GM23248 (cell line): ENCODE measurements at regions not wholly inside any gene's neighbourhood (a gene's known extent, or its start where the extent isn't known, plus 50 kb on each side); places are given as distances from the start of the nearest gene placed in this dataset.
A peak's percentile ranks its signal among the peaks of the same experiment; 100 is the strongest.

ENCODE experiments used
- DNase-seq: peaks from one replicate; pipeline ENCODE4 v3.0.0-alpha.2; 2015
- H2AFZ ChIP-seq: fragments of 200-600 bp; sonication (generic); 2 replicates; pipeline ENCODE4 v1.6.1; 2016; ENCODE audit warnings: antibody characterized with exemption
- H3F3A ChIP-seq: fragments of 200-600 bp; sonication (generic); 2 replicates; pipeline ENCODE4 v1.6.1; 2016; ENCODE audit warnings: mild to moderate bottlenecking, antibody characterized with exemption, mixed run types; ENCODE audit not compliant: insufficient read depth
- H3K27ac ChIP-seq: fragments of 200-600 bp; sonication (generic); 2 replicates; pipeline ENCODE4 v1.5.1; 2016; ENCODE audit warnings: mild to moderate bottlenecking
- H3K27me3 ChIP-seq: fragments of 200-600 bp; sonication (generic); replicated peaks from 2 replicates; pipeline ENCODE4 v1.6.1; 2016; ENCODE audit warnings: mild to moderate bottlenecking; ENCODE audit not compliant: insufficient read depth
- H3K36me3 ChIP-seq: fragments of 200-600 bp; sonication (generic); 2 replicates; pipeline ENCODE4 v1.6.1; 2016; ENCODE audit warnings: low read depth, mild to moderate bottlenecking
- H3K4me1 ChIP-seq: fragments of 200-600 bp; sonication (generic); 2 replicates; pipeline ENCODE4 v1.6.1; 2016; ENCODE audit warnings: mild to moderate bottlenecking; ENCODE audit not compliant: insufficient read depth
- H3K4me2 ChIP-seq: fragments of 200-600 bp; sonication (generic); one replicate; pipeline ENCODE4 v1.6.1; 2016; ENCODE audit warnings: mild to moderate bottlenecking; ENCODE audit not compliant: unreplicated experiment
- H3K4me3 ChIP-seq: fragments of 200-600 bp; sonication (generic); 2 replicates; pipeline ENCODE4 v1.5.1; 2016; ENCODE audit warnings: mild to moderate bottlenecking
- H3K79me2 ChIP-seq: fragments of 200-600 bp; sonication (generic); 2 replicates; pipeline ENCODE4 v1.6.1; 2016; ENCODE audit warnings: mild to moderate bottlenecking; ENCODE audit not compliant: insufficient read depth
- H3K9ac ChIP-seq: fragments of 200-600 bp; sonication (generic); 2 replicates; pipeline ENCODE4 v1.6.1; 2016; ENCODE audit warnings: mild to moderate bottlenecking
- H3K9me2 ChIP-seq: fragments of 200-600 bp; sonication (generic); 2 replicates; pipeline ENCODE4 v1.6.1; 2016; ENCODE audit warnings: mixed run types, mild to moderate bottlenecking, moderate library complexity; ENCODE audit not compliant: insufficient read depth
- H3K9me3 ChIP-seq: fragments of 200-600 bp; sonication (generic); one replicate; pipeline ENCODE4 v1.6.1; 2017; ENCODE audit warnings: low read depth
- H4K20me1 ChIP-seq: fragments of 200-600 bp; sonication (generic); 2 replicates; pipeline ENCODE4 v1.6.0; 2016; ENCODE audit not compliant: insufficient read depth
- EZH2 ChIP-seq: fragments of 200-600 bp; sonication (generic); IDR thresholded peaks from 2 replicates; pipeline ENCODE4 v1.6.1; 2018; ENCODE audit warnings: antibody characterized with exemption, mild to moderate bottlenecking; ENCODE audit not compliant: insufficient read depth, poor library complexity, severe bottlenecking
- EZH2phosphoT487 ChIP-seq: fragments of 200-600 bp; sonication (generic); IDR thresholded peaks from 2 replicates; pipeline ENCODE4 v1.6.1; 2018; ENCODE audit warnings: antibody characterized with exemption, moderate library complexity, mild to moderate bottlenecking, low read depth; ENCODE audit not compliant: insufficient read depth
- WGBS, 2 experiments: methylation state at CpG; one replicate each; pipeline ENCODE4 v1.1.6; 2015 to 2017; ENCODE audit warnings: low lambda C conversion rate in 2 of 2, low coverage in 1 of 2; ENCODE audit errors: missing lambda C conversion rate in 2 of 2; 5-methylcytosine and 5-hydroxymethylcytosine counted together
- in situ Hi-C: fragments of 300-500 bp; cut with MboI; formaldehyde crosslinking; loops from 2 replicates; pipeline ENCODE4 v1.15.0; 2020

DNA sequence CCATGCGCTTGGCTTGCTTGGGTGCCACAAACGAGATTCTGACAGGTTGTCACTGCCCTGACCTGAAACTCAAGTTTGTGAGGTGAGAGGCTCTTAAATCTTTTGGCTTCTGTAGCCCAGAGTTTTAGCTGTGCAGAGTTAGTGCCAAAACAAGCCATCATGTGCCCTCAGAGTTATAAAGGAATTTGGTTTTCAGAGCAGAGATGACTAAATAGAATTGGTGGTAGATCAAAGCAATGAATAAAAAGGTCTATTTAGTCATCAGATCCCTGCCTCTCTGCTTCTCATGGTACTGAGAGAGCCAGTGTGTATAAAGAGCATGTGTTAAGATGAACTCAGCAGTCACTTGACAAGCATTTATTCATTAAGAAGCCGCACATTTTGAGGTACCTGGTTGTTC is 207.5 kb upstream of the DPH6 start:
- in situ Hi-C loops, result no loop called here
- no peak overlapping the region for H3K9ac ChIP-seq
- H3K9me2 ChIP-seq, result no peaks in the 10 kb centered on the region
- H3K27ac ChIP-seq, result no peak overlapping the region
- TF ChIP-seq EZH2phosphoT487, result no peak
- no peak for TF ChIP-seq EZH2
- no peaks in the 10 kb centered on the region for H3K36me3 ChIP-seq
- no peaks in the 10 kb centered on the region for H3K79me2 ChIP-seq
- WGBS, 2 experiments, result 47 to 50% methylated on average over 3 of the region's 3 CpGs
- H3F3A ChIP-seq, result no peaks in the 10 kb centered on the region
- H3K27me3 ChIP-seq, result no peaks in the 10 kb centered on the region
- H3K4me2 ChIP-seq, result peak overlapping the region; percentile 24
- peak; percentile 83 for DNase-seq
- H3K9me3 ChIP-seq, result no peaks in the 10 kb centered on the region
- no peak overlapping the region for H3K4me3 ChIP-seq
- H2AFZ ChIP-seq, result no peak overlapping the region
- H4K20me1 ChIP-seq, result no peaks in the 10 kb centered on the region
- H3K4me1 ChIP-seq, result peaks cover 27% of the 10 kb centered on the region; the same call in 1 of the 2 replicates

DNA sequence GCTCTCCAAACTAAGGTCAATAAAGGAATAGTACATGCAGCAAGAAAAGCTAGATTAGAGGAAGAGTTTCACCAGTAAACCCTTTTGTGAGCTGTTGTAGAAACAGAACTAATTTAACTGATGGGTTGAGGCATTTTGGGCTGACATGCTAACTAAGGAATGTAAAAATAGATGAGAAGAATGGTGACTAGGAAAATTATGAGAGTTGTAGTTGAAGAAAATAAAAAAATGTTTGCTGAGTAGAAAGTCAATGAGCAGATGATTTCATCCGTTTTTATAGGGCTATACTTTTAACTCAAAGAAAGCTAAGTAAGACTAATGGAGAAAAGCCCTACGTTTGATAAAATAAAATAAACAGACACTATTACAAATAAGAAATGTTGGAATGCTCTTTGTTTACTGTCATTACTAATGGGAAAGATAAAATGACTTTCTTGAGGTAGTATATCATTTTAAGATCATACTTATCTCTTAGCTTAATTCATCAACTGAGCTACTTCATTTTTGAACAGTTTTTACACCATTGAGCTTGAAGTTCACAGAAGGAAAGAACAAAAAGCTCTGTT is 209.4 kb upstream of the DPH6 start:
- TF ChIP-seq EZH2 (no peak), EZH2phosphoT487 (no peak)
- WGBS, 2 experiments, result 18 to 26% methylated on average over 2 of the region's 2 CpGs

GRCh38 chr15:35756623-35757022 is 210.7 kb upstream of the DPH6 start:
- no peak overlapping the region for H3K4me3 ChIP-seq
- H4K20me1 ChIP-seq, result no peaks in the 10 kb centered on the region
- no peaks in the 10 kb centered on the region for H3K9me3 ChIP-seq
- in situ Hi-C loops, result no loop called here
- no peak overlapping the region for H3K4me2 ChIP-seq
- H3K36me3 ChIP-seq, result no peaks in the 10 kb centered on the region
- H3F3A ChIP-seq, result no peaks in the 10 kb centered on the region
- no peaks in the 10 kb centered on the region for H3K27me3 ChIP-seq
- DNase-seq, result no peak
- H3K4me1 ChIP-seq, result peaks cover 20% of the 10 kb centered on the region; the same call in 1 of the 2 replicates
- no peak overlapping the region for H3K9ac ChIP-seq
- TF ChIP-seq EZH2phosphoT487 (no peak), EZH2 (no peak)
- H3K27ac ChIP-seq, result no peak overlapping the region
- no peaks in the 10 kb centered on the region for H3K79me2 ChIP-seq
- WGBS, 2 experiments, result 49 to 51% methylated on average over 3 of the region's 3 CpGs
- no peak overlapping the region for H2AFZ ChIP-seq
- H3K9me2 ChIP-seq, result no peaks in the 10 kb centered on the region

More for the DNA sequence above, 209.4 kb upstream of the DPH6 start:
- H3K9ac ChIP-seq, result no peak overlapping the region
- peaks cover 20% of the 10 kb centered on the region; the same call in 1 of the 2 replicates for H3K4me1 ChIP-seq
- H3K27ac ChIP-seq, result no peak overlapping the region
- H3K9me3 ChIP-seq, result no peaks in the 10 kb centered on the region
- no peak for DNase-seq
- no peak overlapping the region for H3K4me2 ChIP-seq
- no peaks in the 10 kb centered on the region for H3K79me2 ChIP-seq
- no peaks in the 10 kb centered on the region for H3K9me2 ChIP-seq
- no peaks in the 10 kb centered on the region for H3K36me3 ChIP-seq
- H3K27me3 ChIP-seq, result no peaks in the 10 kb centered on the region
- no peaks in the 10 kb centered on the region for H3F3A ChIP-seq
- H3K4me3 ChIP-seq, result no peak overlapping the region
- in situ Hi-C loops, result no loop called here
- H2AFZ ChIP-seq, result no peak overlapping the region
- no peaks in the 10 kb centered on the region for H4K20me1 ChIP-seq

GRCh38 chr15:35757361-35757760 is 211.4 kb upstream of the DPH6 start:
- no peak overlapping the region for H2AFZ ChIP-seq
- H3K9me2 ChIP-seq, result no peaks in the 10 kb centered on the region
- 93 to 97% methylated on average over 2 of the region's 2 CpGs for WGBS, 2 experiments
- H3K4me3 ChIP-seq, result no peak overlapping the region
- H3K27me3 ChIP-seq, result no peaks in the 10 kb centered on the region
- no peaks in the 10 kb centered on the region for H3K9me3 ChIP-seq
- H3K36me3 ChIP-seq, result no peaks in the 10 kb centered on the region
- H3K4me1 ChIP-seq, result peaks cover 20% of the 10 kb centered on the region; the same call in 1 of the 2 replicates
- DNase-seq, result no peak
- TF ChIP-seq EZH2 (no peak), EZH2phosphoT487 (no peak)
- H4K20me1 ChIP-seq, result no peaks in the 10 kb centered on the region
- H3K27ac ChIP-seq, result no peak overlapping the region
- H3K79me2 ChIP-seq, result no peaks in the 10 kb centered on the region
- H3F3A ChIP-seq, result no peaks in the 10 kb centered on the region
- H3K4me2 ChIP-seq, result no peak overlapping the region
- no peak overlapping the region for H3K9ac ChIP-seq
- in situ Hi-C loops, result no loop called here

DNA sequence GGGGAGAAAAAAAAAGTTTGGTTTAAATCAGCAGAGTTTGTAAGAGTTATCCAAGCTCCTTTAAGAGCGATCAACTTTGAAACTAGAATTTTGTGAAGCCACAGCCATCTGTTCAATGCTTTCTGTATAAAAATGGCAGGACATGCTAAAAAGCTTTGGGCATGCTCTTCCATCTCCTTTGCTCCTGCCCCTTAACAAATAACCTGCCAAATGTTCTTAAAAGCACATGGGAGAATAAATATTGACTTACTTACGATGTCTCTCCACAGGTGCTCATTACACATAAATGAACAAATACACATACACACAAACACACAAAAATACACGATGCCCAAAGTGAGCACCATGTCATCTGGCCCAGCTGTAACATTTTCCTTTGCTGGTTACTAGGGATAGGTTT is 211.8 kb upstream of the DPH6 start:
- in situ Hi-C loops, result no loop called here
- no peaks in the 10 kb centered on the region for H3K9me2 ChIP-seq
- no peak overlapping the region for H2AFZ ChIP-seq
- H3K4me2 ChIP-seq, result no peak overlapping the region
- DNase-seq, result no peak
- H3K36me3 ChIP-seq, result no peaks in the 10 kb centered on the region
- no peaks in the 10 kb centered on the region for H3F3A ChIP-seq
- H3K9ac ChIP-seq, result no peak overlapping the region
- no peaks in the 10 kb centered on the region for H4K20me1 ChIP-seq
- TF ChIP-seq EZH2 (no peak), EZH2phosphoT487 (no peak)
- H3K9me3 ChIP-seq, result no peaks in the 10 kb centered on the region
- H3K4me3 ChIP-seq, result no peak overlapping the region
- no peaks in the 10 kb centered on the region for H3K79me2 ChIP-seq
- H3K27me3 ChIP-seq, result no peaks in the 10 kb centered on the region
- peaks cover 20% of the 10 kb centered on the region; the same call in 1 of the 2 replicates for H3K4me1 ChIP-seq
- no peak overlapping the region for H3K27ac ChIP-seq
- WGBS, 2 experiments, result 94 to 96% methylated on average over 3 of the region's 3 CpGs
